ENCODE measurements at regions not wholly inside any gene's neighbourhood (a gene's known extent, or its start where the extent isn't known, plus 50 kb on each side); places are given as distances from the start of the nearest gene placed in this dataset.

GRCh38 chr5:166553778-166554177 is 1737.7 kb upstream of the WWC1 start:
- ATAC-seq (no peak), DNase-seq (ENCODE audit: low spot score) (no peak)
- Mint-ChIP-seq H3K4me1 (no peaks in the 10 kb centered on the region), H3K9me3 (peaks cover 3% of the 10 kb centered on the region), H3K4me3 (no peak overlapping the region), H3K27ac (no peak overlapping the region), H3K36me3 (0 out of 2 replicates have a peak, but pooled peaks cover 3% of the 10 kb centered on the region), H3K27me3 (ENCODE audit: low read depth) (no peaks in the 10 kb centered on the region)
- TF ChIP-seq PRRX2 (CRISPR knock-in tag; IDR thresholded peaks at IDR 0.05) = no peak
- TF ChIP-seq ZNF219 (CRISPR knock-in tag; IDR thresholded peaks at IDR 0.05; ENCODE audit: borderline replicate concordance) = no peak
- TF ChIP-seq, protein P1, sequence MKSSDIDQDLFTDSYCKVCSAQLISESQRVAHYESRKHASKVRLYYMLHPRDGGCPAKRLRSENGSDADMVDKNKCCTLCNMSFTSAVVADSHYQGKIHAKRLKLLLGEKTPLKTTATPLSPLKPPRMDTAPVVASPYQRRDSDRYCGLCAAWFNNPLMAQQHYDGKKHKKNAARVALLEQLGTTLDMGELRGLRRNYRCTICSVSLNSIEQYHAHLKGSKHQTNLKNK (CRISPR knock-in tag; IDR thresholded peaks at IDR 0.05) = no peak
- no peak for TF ChIP-seq ETV6 (CRISPR knock-in tag; IDR thresholded peaks at IDR 0.05)
- no peak for TF ChIP-seq ZNF281 (CRISPR knock-in tag; IDR thresholded peaks at IDR 0.05)
- TF ChIP-seq, protein P2, sequence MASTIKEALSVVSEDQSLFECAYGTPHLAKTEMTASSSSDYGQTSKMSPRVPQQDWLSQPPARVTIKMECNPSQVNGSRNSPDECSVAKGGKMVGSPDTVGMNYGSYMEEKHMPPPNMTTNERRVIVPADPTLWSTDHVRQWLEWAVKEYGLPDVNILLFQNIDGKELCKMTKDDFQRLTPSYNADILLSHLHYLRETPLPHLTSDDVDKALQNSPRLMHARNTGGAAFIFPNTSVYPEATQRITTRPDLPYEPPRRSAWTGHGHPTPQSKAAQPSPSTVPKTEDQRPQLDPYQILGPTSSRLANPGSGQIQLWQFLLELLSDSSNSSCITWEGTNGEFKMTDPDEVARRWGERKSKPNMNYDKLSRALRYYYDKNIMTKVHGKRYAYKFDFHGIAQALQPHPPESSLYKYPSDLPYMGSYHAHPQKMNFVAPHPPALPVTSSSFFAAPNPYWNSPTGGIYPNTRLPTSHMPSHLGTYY (CRISPR knock-in tag; IDR thresholded peaks at IDR 0.05) = no peak
- TF ChIP-seq ZNF396 (CRISPR knock-in tag; IDR thresholded peaks at IDR 0.05; ENCODE audit: borderline replicate concordance) = no peak
- TF ChIP-seq ATF1 (CRISPR knock-in tag; IDR thresholded peaks at IDR 0.05) = no peak
- TF ChIP-seq ZSCAN18 (CRISPR knock-in tag; IDR thresholded peaks at IDR 0.05) = no peak
- no peak for TF ChIP-seq ELF4 (CRISPR knock-in tag; IDR thresholded peaks at IDR 0.05; ENCODE audit: low read depth)
- TF ChIP-seq CREM (CRISPR knock-in tag; IDR thresholded peaks at IDR 0.05) = no peak
- TF ChIP-seq, protein P3, sequence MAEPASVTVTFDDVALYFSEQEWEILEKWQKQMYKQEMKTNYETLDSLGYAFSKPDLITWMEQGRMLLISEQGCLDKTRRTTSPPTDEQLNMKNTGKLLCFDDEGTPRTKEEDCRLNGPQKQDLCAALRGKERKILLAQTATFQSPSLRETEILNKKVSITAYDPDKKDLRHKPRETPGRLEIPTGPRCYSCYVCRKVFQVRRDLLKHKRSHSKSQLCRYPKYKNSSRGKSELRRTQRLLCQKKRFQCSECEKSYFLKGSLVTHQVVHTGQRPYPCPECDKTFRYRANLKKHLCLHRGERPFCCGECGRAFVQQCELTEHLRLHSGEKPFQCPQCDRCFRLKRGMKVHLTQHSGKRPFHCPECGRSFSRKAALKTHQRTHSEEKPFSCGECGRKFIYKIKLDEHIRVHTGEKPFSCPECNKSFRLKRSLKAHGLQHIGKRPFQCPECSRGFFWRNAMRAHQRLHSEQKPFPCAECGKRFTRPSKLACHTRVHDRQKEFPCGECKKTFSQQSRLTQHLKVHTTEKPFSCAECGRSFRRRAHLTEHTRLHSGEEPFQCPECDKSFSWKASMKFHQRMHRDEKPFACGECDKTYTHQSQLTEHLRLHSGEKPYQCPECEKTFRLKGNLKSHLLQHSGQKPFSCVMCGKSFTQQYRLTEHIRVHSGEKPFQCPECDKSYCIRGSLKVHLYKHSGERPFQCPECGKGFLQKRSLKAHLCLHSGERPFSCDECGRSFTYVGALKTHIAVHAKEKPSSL (CRISPR knock-in tag; conservative IDR thresholded peaks at IDR 0.05) = no peak
- TF ChIP-seq FOXP4 (CRISPR knock-in tag; IDR thresholded peaks at IDR 0.05) = no peak
- no peak for TF ChIP-seq NR3C1 (CRISPR knock-in tag; conservative IDR thresholded peaks at IDR 0.05; ENCODE audit: low read depth)
- no peak for TF ChIP-seq FOXK1 (CRISPR knock-in tag; IDR thresholded peaks at IDR 0.05)
- no peak for TF ChIP-seq ZNF121 (CRISPR knock-in tag; IDR thresholded peaks at IDR 0.05)
- ChIA-PET POLR2A (no interaction called here), CTCF (no interaction called here)

DNA sequence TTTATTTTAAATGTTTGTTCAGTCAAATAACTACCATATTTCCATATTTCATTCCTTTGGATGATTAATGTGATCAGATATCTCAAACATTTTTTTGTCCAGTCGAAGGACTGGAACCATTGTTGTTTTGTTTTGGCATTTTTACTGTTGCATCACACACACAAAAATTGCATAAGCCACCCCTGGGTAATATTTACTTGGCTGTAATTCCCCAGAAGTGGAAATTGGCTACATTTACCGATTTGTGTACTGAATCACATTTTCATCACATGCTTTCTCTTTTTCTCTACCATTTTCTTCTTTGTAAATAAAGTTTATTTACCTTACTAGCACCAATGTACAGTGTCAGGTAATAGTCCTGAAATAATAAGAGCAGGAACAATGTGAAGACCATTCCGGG is 1729.7 kb upstream of the WWC1 start:
- H3K4me1 Mint-ChIP-seq = peaks cover 14% of the 10 kb centered on the region
- DNase-seq (ENCODE audit: low spot score) (no peak), ATAC-seq (no peak)
- H3K27me3 Mint-ChIP-seq (ENCODE audit: low read depth) = no peaks in the 10 kb centered on the region
- ChIA-PET CTCF (no interaction called here), POLR2A (no interaction called here)
- peaks cover 18% of the 10 kb centered on the region for H3K36me3 Mint-ChIP-seq
- peaks cover 23% of the 10 kb centered on the region for H3K9me3 Mint-ChIP-seq
- H3K4me3 Mint-ChIP-seq = no peak overlapping the region
- H3K27ac Mint-ChIP-seq = no peak overlapping the region
- TF ChIP-seq ZNF512 (CRISPR knock-in tag; IDR thresholded peaks at IDR 0.05; ENCODE audit: borderline replicate concordance) (no peak), KAT7 (CRISPR knock-in tag; IDR thresholded peaks at IDR 0.05; ENCODE audit: borderline replicate concordance) (no peak), ZNF281 (CRISPR knock-in tag; IDR thresholded peaks at IDR 0.05) (no peak), ETV6 (CRISPR knock-in tag; IDR thresholded peaks at IDR 0.05) (no peak), NFE2L1 (CRISPR knock-in tag; IDR thresholded peaks at IDR 0.05) (no peak), FOXP1 (CRISPR knock-in tag; IDR thresholded peaks at IDR 0.05; ENCODE audit: borderline replicate concordance) (no peak)
